ENCODE measurements at regions not wholly inside any gene's neighbourhood (a gene's known extent, or its start where the extent isn't known, plus 50 kb on each side); places are given as distances from the start of the nearest gene placed in this dataset.

DNA sequence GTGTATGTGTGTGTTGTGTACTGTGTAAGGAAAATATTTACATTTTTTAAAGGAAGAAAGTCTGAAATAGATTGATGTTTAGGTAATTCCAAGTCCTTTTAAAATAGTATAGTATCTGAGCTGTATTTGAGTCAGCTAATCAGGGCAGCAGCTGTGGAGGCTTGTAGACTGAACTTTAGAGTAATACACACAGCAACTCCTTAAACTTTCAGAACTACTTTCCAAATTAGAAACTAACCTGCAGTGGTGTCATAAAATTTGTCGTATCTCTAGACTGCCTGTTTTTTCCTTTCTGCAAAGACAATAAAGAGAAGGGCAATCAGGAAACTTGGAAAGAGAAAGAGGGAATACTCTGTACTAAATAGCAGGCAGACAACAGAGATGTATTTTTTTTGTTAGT is 391.0 kb upstream of the AZI2 start:
- Histone ChIP-seq H3K18ac (ENCODE audit: extremely low read depth, low read length) (no peak overlapping the region), H4K5ac (ENCODE audit: insufficient read length, low read depth, low read length) (no peak overlapping the region), H3K79me1 (ENCODE audit: low read depth, low read length) (no peaks in the 10 kb centered on the region), H3K4me1 (replicated peaks in 1 of 4; ENCODE audit: control insufficient read depth in 3 of 4, insufficient read depth in 4 of 4, low read length in 3 of 4) (no peaks in the 10 kb centered on the region), H3K27ac (ENCODE audit: low read depth, low read length) (no peak overlapping the region), H3K4me2 (ENCODE audit: insufficient read depth in 1 of 2, low read depth in 2 of 2, low read length in 2 of 2) (no peak overlapping the region), H2BK20ac (ENCODE audit: low read length) (no peak overlapping the region), H3K14ac (ENCODE audit: insufficient read length) (no peak overlapping the region), H4K20me1 (replicated peaks in 1 of 2; ENCODE audit: control insufficient read depth in 1 of 2, insufficient read depth in 2 of 2, low read length in 2 of 2) (no peaks in the 10 kb centered on the region), H3K23me2 (ENCODE audit: low read depth, low read length) (no peaks in the 10 kb centered on the region; the same call in 1 of the 2 replicates), H3K23ac (ENCODE audit: insufficient read length) (no peak overlapping the region), H4K91ac (replicated peaks; ENCODE audit: insufficient read length, low read length) (no peak overlapping the region), H2BK120ac (replicated peaks; ENCODE audit: low read depth, low read length) (no peak overlapping the region), H3K56ac (replicated peaks; ENCODE audit: insufficient read length, low read depth, low read length) (no peak overlapping the region), H2BK5ac (ENCODE audit: low read depth, low read length) (no peak overlapping the region), H2BK15ac (ENCODE audit: low read length) (no peak overlapping the region), H3K79me2 (ENCODE audit: control insufficient read depth in 1 of 2, insufficient read depth in 2 of 2, low read length in 2 of 2) (no peaks in the 10 kb centered on the region), H2AK5ac (ENCODE audit: low read depth, low read length) (no peak overlapping the region), H3K4ac (replicated peaks; ENCODE audit: insufficient read length, low read depth, low read length) (no peak overlapping the region), H4K8ac (ENCODE audit: extremely low read depth, insufficient read depth, low read length) (no peak overlapping the region), H3K9ac (replicated peaks in 1 of 4; ENCODE audit: extremely low read depth in 1 of 4, low read depth in 3 of 4, low read length in 3 of 4) (no peak overlapping the region), H3K27me3 (replicated peaks in 1 of 4; ENCODE audit: control insufficient read depth in 3 of 4, extremely low read depth in 1 of 4, insufficient read depth in 3 of 4, low read length in 3 of 4) (no peaks in the 10 kb centered on the region), H2BK12ac (ENCODE audit: low read depth, low read length) (no peak overlapping the region), H2AFZ (ENCODE audit: low read length) (no peak overlapping the region), H3K36me3 (ENCODE audit: control insufficient read depth in 2 of 4, insufficient read depth in 4 of 4, low read length in 3 of 4) (no peaks in the 10 kb centered on the region), H3K4me3 (ENCODE audit: extremely low read depth in 1 of 4, insufficient read depth in 2 of 4, low read depth in 3 of 4, low read length in 4 of 4) (no peak overlapping the region), H3K9me3 (ENCODE audit: insufficient read depth in 2 of 2, low read depth in 1 of 2, low read length in 1 of 2) (no peaks in the 10 kb centered on the region)
- CTCF ChIA-PET (ENCODE audit: partially characterized antibody) = interaction anchor here (0.6 to 1.2 kb wide), 2 partner anchors 13 to 45 kb away, joined by 3 to 4 read pairs; no protein-coding TSS in a partner anchor
- FAIRE-seq (no peak), DNase-seq (ENCODE audit: low read depth in 1 of 2, low spot score in 2 of 2) (no peak)
- TF ChIP-seq ASH2L (IDR thresholded peaks at IDR 0.05; ENCODE audit: low read length) (no peak), POU5F1 (IDR thresholded peaks at IDR 0.05; ENCODE audit: low read depth, low read length) (no peak), MAFK (IDR thresholded peaks at IDR 0.05; ENCODE audit: low read depth, low read length) (no peak), CHD2 (IDR thresholded peaks at IDR 0.05; ENCODE audit: low read length) (no peak), RXRA (IDR thresholded peaks at IDR 0.05; ENCODE audit: insufficient read depth, low read depth, low read length) (no peak), TBP (IDR thresholded peaks at IDR 0.05; ENCODE audit: low read depth, low read length) (no peak), CHD1 (IDR thresholded peaks at IDR 0.05; ENCODE audit: low read depth, low read length) (no peak), CBX8 (IDR thresholded peaks at IDR 0.05; ENCODE audit: borderline replicate concordance, low read depth, low read length) (no peak), RNF2 (IDR thresholded peaks at IDR 0.05; ENCODE audit: borderline replicate concordance, low read depth, low read length, missing control alignments, poor library complexity, severe bottlenecking) (no peak), CBX5 (IDR thresholded peaks at IDR 0.05; ENCODE audit: low read depth, low read length) (no peak), TAF1 (IDR thresholded peaks at IDR 0.05; ENCODE audit: low read depth, low read length) (no peak)
- TF ChIP-seq, protein P1, sequence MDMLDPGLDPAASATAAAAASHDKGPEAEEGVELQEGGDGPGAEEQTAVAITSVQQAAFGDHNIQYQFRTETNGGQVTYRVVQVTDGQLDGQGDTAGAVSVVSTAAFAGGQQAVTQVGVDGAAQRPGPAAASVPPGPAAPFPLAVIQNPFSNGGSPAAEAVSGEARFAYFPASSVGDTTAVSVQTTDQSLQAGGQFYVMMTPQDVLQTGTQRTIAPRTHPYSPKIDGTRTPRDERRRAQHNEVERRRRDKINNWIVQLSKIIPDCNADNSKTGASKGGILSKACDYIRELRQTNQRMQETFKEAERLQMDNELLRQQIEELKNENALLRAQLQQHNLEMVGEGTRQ (IDR thresholded peaks at IDR 0.05; ENCODE audit: low read length) = no peak
- POLR2A ChIA-PET (ENCODE audit: partially characterized antibody) = no interaction called here
- 83% methylated on average over 1 of the region's 1 CpG; no CpG with 5 or more reads in 1 of the 2 experiments for WGBS, 2 experiments (ENCODE audit: extremely low coverage in 1 of 2, insufficient coverage in 1 of 2, insufficient read length in 1 of 2, insufficient replicate concordance in 2 of 2, low coverage in 1 of 2, low lambda C conversion rate in 2 of 2, missing lambda C conversion rate in 1 of 2)

Data from H1 (cell line).